HG03342 (cell line): ENCODE measurements at regions not wholly inside any gene's neighbourhood (a gene's known extent, or its start where the extent isn't known, plus 50 kb on each side); places are given as distances from the start of the nearest gene placed in this dataset.

Source experiments
- ATAC-seq: cut with Tn5 transposase; IDR thresholded peaks from one replicate; pipeline ENCODE4 v1.9.1; 2021; ENCODE audit warnings: mild to moderate bottlenecking, moderate library complexity; ENCODE audit not compliant: unreplicated experiment

GRCh38 chr10:36187380-36188079, 545.4 kb upstream of the FZD8 start:
- no peak for ATAC-seq

GRCh38 chr10:36185097-36185496, 543.0 kb upstream of the FZD8 start:
- no peak for ATAC-seq

- no peak for ATAC-seq
These were observed 541.6 kb upstream of the FZD8 start for GRCh38 chr10:36183726-36184125.

- no peak for ATAC-seq
These were observed 541.0 kb upstream of the FZD8 start for GRCh38 chr10:36183056-36183455.

- ATAC-seq, result no peak
These were observed 540.5 kb upstream of the FZD8 start for GRCh38 chr10:36182606-36183005.

- ATAC-seq, result no peak
These were observed 540.1 kb upstream of the FZD8 start for GRCh38 chr10:36182179-36182566.

- ATAC-seq, result no peak
These were observed 539.5 kb upstream of the FZD8 start for GRCh38 chr10:36181426-36182178.

GRCh38 chr10:36178616-36179015, 536.5 kb upstream of the FZD8 start:
- no peak for ATAC-seq

GRCh38 chr10:36177071-36177470, 535.0 kb upstream of the FZD8 start:
- no peak for ATAC-seq

- ATAC-seq, result no peak
These were observed 533.9 kb upstream of the FZD8 start for GRCh38 chr10:36175954-36176353.

- no peak for ATAC-seq
These were observed 531.3 kb upstream of the FZD8 start for GRCh38 chr10:36173364-36173763.

- ATAC-seq, result no peak
These were observed 530.2 kb upstream of the FZD8 start for GRCh38 chr10:36171953-36172940.

- ATAC-seq, result no peak
These were observed 529.5 kb upstream of the FZD8 start for GRCh38 chr10:36171556-36171952.

- ATAC-seq, result no peak
These were observed 528.9 kb upstream of the FZD8 start for GRCh38 chr10:36170943-36171501.

GRCh38 chr10:36170142-36170719, 528.1 kb upstream of the FZD8 start:
- ATAC-seq, result no peak

- ATAC-seq, result no peak
These were observed 526.7 kb upstream of the FZD8 start for GRCh38 chr10:36168777-36169176.

GRCh38 chr10:36164556-36165504, 522.7 kb upstream of the FZD8 start:
- no peak for ATAC-seq

- no peak for ATAC-seq
These were observed 521.7 kb upstream of the FZD8 start for GRCh38 chr10:36163827-36164226.

GRCh38 chr10:36157486-36157885, 515.4 kb upstream of the FZD8 start:
- no peak for ATAC-seq

- ATAC-seq, result no peak
These were observed 506.1 kb upstream of the FZD8 start for GRCh38 chr10:36148207-36148606.
